Epithelial cell of proximal tubule (primary cell): ENCODE measurements at regions not wholly inside any gene's neighbourhood (a gene's known extent, or its start where the extent isn't known, plus 50 kb on each side); places are given as distances from the start of the nearest gene placed in this dataset.

Experiments used
- DNase-seq: peaks from one replicate; pipeline ENCODE4 v3.0.0-alpha.2; 2011; ENCODE audit warnings: low read depth
- H3K4me3 ChIP-seq: 2 replicates; pipeline ENCODE4 v1.5.1; 2011; ENCODE audit warnings: low read depth, mild to moderate bottlenecking, low read length
- CTCF ChIP-seq: conservative IDR thresholded peaks from 2 replicates; pipeline ENCODE4 v1.5.1; 2012; ENCODE audit warnings: low read depth, mild to moderate bottlenecking, low read length

DNA sequence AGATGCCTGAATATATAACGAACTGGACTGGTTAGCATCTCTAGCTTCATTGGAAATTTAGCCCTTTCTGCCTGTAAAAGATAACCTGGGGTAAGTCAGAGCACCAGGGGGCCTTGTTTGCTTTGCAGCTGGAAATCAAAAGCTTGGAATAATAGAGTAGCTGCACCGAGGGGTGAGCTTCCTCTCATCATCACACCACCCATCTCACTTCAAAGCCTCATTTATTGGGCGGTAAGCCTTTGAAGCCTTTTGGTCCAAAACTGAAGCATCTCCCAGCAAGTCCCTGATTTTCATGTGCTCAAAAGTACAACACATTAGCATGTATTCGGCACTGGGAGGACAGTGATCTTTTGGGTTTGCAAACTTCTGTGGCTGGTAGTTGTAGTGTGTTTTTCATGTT is 405.1 kb downstream of the FOXO1 start:
- no peak for TF ChIP-seq CTCF
- DNase-seq, result no peak
- H3K4me3 ChIP-seq, result no peak overlapping the region

DNA sequence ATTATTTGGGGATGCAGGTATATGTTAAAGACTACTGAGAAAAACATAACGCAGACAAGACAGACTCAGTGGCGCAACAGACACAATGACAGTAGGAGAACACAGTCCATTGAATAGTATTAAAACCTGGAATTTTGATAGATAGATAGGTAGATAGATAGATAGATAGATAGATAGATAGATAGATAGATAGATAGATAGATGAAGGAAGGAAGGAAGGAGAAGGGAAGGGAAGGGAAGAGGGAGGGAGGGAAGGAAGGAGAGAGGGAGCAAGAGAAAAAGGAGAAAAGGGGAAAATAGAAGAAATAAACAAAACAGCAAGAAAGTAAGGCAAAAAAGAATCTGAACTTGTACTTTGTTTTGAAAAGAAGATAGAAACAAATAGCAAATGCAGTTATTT is 404.5 kb downstream of the FOXO1 start:
- TF ChIP-seq CTCF, result no peak
- no peak overlapping the region for H3K4me3 ChIP-seq
- no peak for DNase-seq

DNA sequence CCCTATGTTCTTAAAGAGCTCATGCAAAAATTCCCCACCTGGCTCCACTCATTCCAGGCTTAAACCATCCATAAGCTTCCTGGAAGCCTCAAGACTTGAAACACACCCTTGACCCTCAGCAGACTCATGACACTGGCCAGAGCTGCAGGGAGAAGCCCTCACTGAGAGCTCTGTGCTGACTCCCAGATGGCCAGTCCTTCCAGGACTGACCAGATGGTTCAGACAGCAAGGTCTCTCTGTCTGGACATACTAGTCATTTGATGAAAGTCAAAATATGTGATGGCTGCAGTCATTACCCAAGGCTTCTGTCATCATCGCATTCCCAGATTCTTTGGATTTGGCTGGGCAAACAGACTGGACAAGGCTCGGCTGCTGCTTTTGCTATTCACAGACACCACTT is 397.4 kb downstream of the FOXO1 start:
- no peak for DNase-seq
- no peak overlapping the region for H3K4me3 ChIP-seq
- no peak for TF ChIP-seq CTCF

- no peak for DNase-seq
- no peak overlapping the region for H3K4me3 ChIP-seq
- no peak for TF ChIP-seq CTCF
Measured at GRCh38 chr13:40270726-40271125, 395.7 kb downstream of the FOXO1 start.

- DNase-seq, result no peak
- TF ChIP-seq CTCF, result no peak
Measured at GRCh38 chr13:40271271-40271885, 395.1 kb downstream of the FOXO1 start.

DNA sequence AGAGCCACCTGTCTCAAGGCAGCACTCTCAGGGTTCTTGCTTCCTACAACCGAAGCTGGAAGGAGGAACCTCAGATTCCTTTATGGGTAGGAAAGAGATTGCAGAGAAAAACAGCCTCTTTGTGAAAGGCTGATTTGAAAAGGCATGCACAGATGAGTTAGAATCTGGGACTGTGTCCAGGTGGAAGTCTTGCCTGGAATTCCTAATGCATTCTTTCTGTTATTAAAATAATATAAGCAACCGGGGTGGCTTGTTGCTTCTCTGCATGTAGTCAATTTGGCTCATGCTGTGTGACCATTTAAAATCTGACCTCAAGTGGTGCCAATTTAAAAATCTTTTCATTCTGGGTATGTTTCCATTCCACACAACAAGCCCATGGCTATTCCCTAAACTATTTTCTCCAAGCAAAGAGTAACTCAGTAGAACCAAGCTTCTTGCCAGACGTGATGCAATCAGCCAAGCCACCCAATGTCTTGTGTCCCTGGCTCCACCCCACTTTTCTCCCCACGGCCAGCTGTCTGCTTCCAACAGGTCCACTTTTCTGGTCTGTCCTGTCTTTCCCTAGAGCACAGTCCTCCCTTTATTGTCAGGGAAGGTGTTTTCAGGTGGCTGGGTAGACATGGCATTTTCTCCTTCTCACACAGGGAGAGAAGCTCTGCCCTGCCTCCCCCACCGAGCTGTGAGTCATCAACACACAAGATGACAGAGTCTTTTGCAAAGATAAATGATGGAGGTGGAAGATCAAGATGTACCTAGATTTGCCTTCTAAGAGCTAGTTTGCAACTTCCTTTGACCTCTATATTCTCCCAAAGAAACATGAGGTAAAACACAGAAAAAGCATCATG is 394.3 kb downstream of the FOXO1 start:
- peak; percentile 44 for DNase-seq
- no peak for TF ChIP-seq CTCF
- H3K4me3 ChIP-seq, result no peak overlapping the region

More at GRCh38 chr13:40271271-40271885, 395.1 kb downstream of the FOXO1 start:
- H3K4me3 ChIP-seq, result no peak overlapping the region

DNA sequence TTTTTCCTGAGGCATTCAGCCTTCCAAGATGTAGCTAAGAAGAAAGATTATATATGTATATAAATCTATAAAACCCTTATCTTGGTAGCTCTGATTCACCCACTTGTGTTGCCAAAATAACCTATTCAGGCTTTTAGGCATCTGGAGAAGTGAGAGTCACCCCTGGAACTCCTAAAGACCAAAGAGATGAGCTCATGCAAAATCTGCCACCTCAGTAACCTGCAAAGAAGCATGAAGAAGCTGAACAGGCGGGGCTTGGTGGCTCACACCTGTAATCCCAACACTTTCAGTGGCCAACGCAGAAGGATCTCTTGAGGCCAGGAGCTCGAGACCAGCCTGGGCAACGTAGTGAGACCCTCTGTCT is 393.7 kb downstream of the FOXO1 start:
- no peak overlapping the region for H3K4me3 ChIP-seq
- DNase-seq, result no peak
- no peak for TF ChIP-seq CTCF
